ENCODE measurements at regions not wholly inside any gene's neighbourhood (a gene's known extent, or its start where the extent isn't known, plus 50 kb on each side); places are given as distances from the start of the nearest gene placed in this dataset.

- no peak for DNase-seq (ENCODE audit: low spot score)
Observed at GRCh38 chr5:57839437-57840079, 356.9 kb upstream of the ACTBL2 start.

GRCh38 chr5:57839025-57839424, 356.4 kb upstream of the ACTBL2 start:
- no peak for DNase-seq (ENCODE audit: low spot score)

GRCh38 chr5:57836921-57837320, 354.3 kb upstream of the ACTBL2 start:
- DNase-seq (ENCODE audit: low spot score), result no peak

- DNase-seq (ENCODE audit: low spot score), result no peak
Observed at GRCh38 chr5:57836331-57836730, 353.7 kb upstream of the ACTBL2 start.

- peak; percentile 50 for DNase-seq (ENCODE audit: low spot score)
Observed at GRCh38 chr5:57834829-57835608, 352.4 kb upstream of the ACTBL2 start.

DNA sequence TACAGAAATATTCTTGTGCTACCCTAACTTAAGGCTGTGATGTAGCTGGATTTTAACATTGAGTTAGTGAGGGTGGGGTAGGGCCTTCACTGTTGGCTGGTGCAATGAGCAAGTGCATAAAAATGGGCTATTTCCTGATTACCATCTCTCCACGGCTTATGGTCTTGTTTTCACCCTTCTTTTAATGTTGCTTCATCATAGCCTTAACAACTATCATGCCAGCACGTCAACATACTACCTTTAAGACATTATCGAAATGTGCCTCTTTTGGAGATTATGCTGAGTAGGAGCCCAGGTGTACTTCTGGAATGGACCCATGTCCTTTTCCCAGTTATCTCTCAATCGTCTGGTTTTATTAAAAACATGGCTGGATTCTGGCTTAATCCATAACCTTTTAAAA, 350.9 kb upstream of the ACTBL2 start:
- no peak for DNase-seq (ENCODE audit: low spot score)

- DNase-seq (ENCODE audit: low spot score), result no peak
Observed at GRCh38 chr5:57832875-57833274, 350.3 kb upstream of the ACTBL2 start.

DNA sequence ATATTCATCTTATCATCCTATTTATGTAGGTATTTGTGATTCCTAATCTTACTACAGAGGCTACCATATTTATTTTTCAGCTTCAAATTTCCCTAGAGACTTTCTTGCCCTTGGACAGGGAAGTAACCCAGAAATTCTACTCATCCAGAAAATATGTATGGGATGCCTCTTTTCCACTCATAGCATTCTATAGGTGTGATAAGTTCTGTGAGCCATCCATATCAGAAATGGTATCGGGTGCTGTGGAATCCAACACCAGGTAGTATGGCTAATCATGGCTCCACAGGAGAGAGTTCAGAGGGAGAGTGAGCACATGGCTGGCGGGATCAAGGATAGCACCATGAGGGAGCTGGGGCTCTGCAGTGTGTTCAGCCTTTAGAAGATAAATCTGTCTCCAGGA, 349.3 kb upstream of the ACTBL2 start:
- DNase-seq (ENCODE audit: low spot score), result no peak

- DNase-seq (ENCODE audit: low spot score), result no peak
Observed at GRCh38 chr5:57831090-57831489, 348.5 kb upstream of the ACTBL2 start.

DNA sequence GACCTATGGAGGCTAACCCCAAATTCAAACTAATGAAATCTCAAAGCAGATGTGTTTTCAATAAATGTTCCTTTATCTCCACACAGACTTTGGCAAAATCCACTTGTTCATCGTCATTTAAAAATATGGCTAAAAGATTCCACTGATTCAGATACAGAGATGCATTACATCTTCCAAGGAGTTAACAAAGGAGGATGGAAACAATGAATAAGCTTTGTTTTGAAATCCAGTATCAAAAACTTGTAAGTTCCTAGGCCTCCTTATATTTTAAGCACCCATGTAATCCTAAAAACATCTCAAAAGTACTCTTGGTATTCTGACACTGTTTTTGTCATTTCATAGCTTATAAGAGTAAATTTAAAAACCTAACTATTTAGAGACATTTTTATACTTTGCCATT, 345.6 kb upstream of the ACTBL2 start:
- no peak for DNase-seq (ENCODE audit: low spot score)

DNA sequence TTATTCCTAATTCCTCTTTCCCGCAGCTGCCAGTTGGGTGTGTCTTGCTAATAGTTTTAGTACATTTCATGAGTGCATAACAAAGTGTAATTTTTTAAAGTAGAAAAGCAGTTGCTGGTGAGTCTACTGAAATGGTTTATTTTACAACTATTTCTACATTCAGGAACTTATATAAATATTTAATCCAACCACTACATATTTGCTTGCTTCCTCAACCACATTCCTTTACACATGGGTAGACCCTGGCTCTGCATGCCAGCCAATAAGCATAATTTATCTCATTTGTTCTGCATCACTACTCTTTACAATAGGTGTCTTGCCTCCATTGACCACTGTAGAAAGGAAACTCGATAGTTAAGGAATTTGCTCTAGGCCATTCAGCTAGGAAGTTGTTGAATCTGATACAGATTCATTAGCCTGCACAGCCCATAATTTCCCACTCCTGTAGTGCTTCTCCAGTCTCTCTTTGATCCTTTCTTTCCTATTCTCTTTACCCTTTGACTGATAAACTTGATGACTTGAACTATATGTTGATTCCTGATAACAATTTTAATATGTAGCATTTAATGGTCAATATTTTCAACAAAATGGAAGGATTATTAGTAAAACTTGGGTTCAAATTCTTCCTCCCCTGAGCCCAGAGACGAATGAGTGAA, 342.5 kb upstream of the ACTBL2 start:
- no peak for DNase-seq (ENCODE audit: low spot score)

DNA sequence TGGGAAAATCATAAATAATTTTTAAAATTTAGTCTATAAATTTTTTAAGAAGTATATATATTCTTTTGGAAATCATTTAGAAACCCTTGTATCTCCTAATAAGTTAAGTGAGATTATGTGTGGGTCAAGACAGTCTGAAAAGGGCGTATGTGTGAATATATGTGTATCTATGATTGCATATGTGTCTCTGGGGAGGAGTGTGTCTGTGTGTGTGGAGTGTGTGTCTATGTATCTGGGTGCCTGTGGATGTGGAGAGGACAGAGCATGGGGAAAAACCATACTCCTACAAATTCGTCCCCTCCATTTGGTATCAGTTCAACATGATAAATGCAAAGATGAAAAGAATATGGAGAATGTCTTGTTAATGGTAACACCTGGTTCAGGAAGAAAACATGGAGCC, 342.0 kb upstream of the ACTBL2 start:
- DNase-seq (ENCODE audit: low spot score), result no peak

- no peak for DNase-seq (ENCODE audit: low spot score)
Observed at GRCh38 chr5:57824047-57824446, 341.4 kb upstream of the ACTBL2 start.

DNA sequence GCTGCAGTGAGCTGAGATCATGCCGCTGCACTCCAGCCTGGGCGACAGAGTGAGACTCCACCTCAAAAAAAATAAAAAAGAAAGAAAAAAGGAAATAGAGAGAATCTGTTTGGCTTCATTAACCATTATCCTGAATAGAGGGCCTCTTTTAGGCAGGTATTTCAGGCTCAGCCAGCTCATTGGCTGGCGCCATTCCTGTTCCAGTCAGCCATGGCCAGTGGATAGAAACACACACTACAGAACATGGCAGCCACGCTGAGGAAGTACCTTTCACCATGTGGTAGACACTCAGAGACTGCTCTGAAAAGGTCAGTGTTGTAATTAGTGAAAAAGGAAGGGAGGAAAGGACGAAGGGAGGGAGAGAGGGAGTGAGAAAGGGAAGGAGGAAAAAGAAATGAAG, 340.0 kb upstream of the ACTBL2 start:
- DNase-seq (ENCODE audit: low spot score), result no peak

DNA sequence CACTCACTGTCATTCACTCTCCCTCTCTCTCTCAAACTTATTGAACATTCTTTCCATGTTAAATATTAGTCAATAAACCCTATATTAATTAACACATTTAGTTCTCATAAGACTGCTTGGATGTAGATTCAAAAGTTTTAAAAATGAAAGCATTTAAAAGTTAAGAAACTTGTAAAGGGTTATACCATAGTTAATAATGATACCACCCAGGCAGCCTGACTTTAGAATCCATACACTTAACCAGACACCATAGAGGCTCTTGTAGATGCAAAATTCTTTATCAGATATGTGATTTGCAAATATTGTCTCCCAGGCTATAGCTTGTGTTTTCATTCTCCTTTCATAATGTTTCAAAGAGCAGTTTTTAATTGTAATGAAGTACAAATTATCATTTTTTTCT, 335.8 kb upstream of the ACTBL2 start:
- no peak for DNase-seq (ENCODE audit: low spot score)

- no peak for DNase-seq (ENCODE audit: low spot score)
Observed at GRCh38 chr5:57817924-57818323, 335.3 kb upstream of the ACTBL2 start.

GRCh38 chr5:57817001-57817453, 334.4 kb upstream of the ACTBL2 start:
- no peak for DNase-seq (ENCODE audit: low spot score)

DNA sequence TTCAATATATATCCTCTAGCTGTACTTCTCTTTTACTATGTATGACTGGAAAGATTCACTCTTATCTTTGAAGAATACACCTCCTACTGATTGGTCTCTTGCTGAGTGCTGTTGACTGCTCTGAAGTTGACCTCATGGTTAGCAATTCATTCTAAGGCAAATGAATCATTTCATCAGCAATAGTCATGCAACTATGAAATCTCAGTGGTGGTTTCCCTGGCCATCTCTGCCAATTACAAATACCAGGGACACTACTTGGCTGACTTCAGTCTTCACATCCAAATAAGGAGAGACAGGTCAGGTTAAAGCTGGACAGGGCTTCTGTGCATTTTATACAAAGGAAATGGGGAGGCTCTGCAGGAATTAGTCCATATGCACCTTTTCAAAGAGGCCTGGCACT, 333.5 kb upstream of the ACTBL2 start:
- peak; percentile 54 for DNase-seq (ENCODE audit: low spot score)

DNA sequence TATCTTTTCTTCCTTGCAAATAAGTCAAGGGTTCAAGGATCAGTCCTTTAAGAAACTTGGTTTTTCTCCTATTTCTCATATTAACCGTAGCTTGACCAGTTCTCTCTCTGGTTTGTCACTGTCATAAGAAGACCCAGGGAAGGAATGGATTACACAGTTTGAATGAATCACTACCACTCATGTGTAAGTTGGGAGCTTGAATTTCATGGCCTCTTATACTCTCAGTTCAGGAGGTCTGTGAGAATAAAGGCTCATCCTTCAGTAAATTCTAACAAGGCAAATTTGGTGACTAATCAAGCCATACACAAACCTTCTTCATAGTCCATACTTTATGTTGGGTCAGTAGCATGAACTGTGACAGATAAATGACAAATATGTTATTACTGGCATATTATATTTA, 323.1 kb upstream of the ACTBL2 start:
- DNase-seq (ENCODE audit: low spot score), result no peak

- no peak for DNase-seq (ENCODE audit: low spot score)
Observed at GRCh38 chr5:57805170-57805569, 322.6 kb upstream of the ACTBL2 start.

GRCh38 chr5:57804505-57804904, 321.9 kb upstream of the ACTBL2 start:
- no peak for DNase-seq (ENCODE audit: low spot score)

GRCh38 chr5:57804007-57804444, 321.4 kb upstream of the ACTBL2 start:
- DNase-seq (ENCODE audit: low spot score), result no peak

DNA sequence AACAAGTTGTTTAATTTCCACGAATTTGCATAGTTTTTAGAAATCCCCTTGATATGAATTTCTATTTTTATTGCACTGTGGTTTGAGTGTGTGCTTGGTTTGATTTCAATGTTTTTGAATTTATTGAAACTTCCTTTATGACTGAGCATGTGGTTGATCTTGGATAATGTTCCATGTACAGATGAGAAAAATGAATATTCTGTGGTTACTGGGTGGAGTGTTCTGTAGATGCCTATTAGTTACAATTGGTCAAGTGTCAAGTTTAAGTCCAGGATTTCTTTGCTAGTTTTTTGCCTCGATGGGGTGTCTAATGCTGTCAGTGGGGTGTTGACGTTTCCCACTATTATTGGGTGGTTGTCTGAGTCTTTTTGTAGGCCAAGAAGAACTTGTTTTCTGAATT, 319.5 kb upstream of the ACTBL2 start:
- DNase-seq (ENCODE audit: low spot score), result no peak
